Parathyroid adenoma (tissue), 2 donors: ENCODE measurements at regions not wholly inside any gene's neighbourhood (a gene's known extent, or its start where the extent isn't known, plus 50 kb on each side); places are given as distances from the start of the nearest gene placed in this dataset.

Experiments used
- H2AFZ ChIP-seq: fragments of 300-600 bp; sonication (generic); one replicate; pipeline ENCODE4 v1.7.0; 2017; ENCODE audit warnings: antibody characterized with exemption, mild to moderate bottlenecking
- H3K27ac ChIP-seq: fragments of 300-600 bp; sonication (generic); one replicate; pipeline ENCODE4 v1.7.0; 2017
- H3K27me3 ChIP-seq: fragments of 300-600 bp; sonication (generic); one replicate; pipeline ENCODE4 v1.7.0; 2017; ENCODE audit warnings: low read length; ENCODE audit not compliant: control insufficient read depth, insufficient read depth
- H3K36me3 ChIP-seq: fragments of 300-600 bp; sonication (generic); one replicate; pipeline ENCODE4 v1.7.0; 2017; ENCODE audit warnings: low read length; ENCODE audit not compliant: control insufficient read depth, insufficient read depth
- H3K4me1 ChIP-seq: fragments of 300-600 bp; sonication (generic); one replicate; pipeline ENCODE4 v1.7.0; 2017; ENCODE audit warnings: control low read depth
- H3K4me2 ChIP-seq: fragments of 300-600 bp; sonication (generic); one replicate; pipeline ENCODE4 v1.7.0; 2017; ENCODE audit warnings: low read length
- H3K4me3 ChIP-seq: fragments of 300-600 bp; sonication (generic); one replicate; pipeline ENCODE4 v1.7.0; 2017; ENCODE audit warnings: low read depth, low read length
- H3K79me2 ChIP-seq: fragments of 300-600 bp; sonication (generic); one replicate; pipeline ENCODE4 v1.7.0; 2017; ENCODE audit warnings: control low read depth
- H3K9ac ChIP-seq: fragments of 300-600 bp; sonication (generic); one replicate; pipeline ENCODE4 v1.7.0; 2017; ENCODE audit warnings: mild to moderate bottlenecking
- H3K9me3 ChIP-seq: fragments of 300-600 bp; sonication (generic); one replicate; pipeline ENCODE4 v1.7.0; 2017; ENCODE audit warnings: low read length; ENCODE audit not compliant: control insufficient read depth
- TF ChIP-seq, protein P1 (sequence below): fragments of 300-600 bp; sonication (generic); IDR thresholded peaks from one replicate; pipeline ENCODE4 v1.7.0; 2017; ENCODE audit warnings: antibody characterized with exemption, mild to moderate bottlenecking
- donor health status: primary hyperparathyroidism.

- H3K4me3 ChIP-seq, result no peak overlapping the region
- no peaks in the 10 kb centered on the region for H3K27me3 ChIP-seq
- TF ChIP-seq, protein P1, sequence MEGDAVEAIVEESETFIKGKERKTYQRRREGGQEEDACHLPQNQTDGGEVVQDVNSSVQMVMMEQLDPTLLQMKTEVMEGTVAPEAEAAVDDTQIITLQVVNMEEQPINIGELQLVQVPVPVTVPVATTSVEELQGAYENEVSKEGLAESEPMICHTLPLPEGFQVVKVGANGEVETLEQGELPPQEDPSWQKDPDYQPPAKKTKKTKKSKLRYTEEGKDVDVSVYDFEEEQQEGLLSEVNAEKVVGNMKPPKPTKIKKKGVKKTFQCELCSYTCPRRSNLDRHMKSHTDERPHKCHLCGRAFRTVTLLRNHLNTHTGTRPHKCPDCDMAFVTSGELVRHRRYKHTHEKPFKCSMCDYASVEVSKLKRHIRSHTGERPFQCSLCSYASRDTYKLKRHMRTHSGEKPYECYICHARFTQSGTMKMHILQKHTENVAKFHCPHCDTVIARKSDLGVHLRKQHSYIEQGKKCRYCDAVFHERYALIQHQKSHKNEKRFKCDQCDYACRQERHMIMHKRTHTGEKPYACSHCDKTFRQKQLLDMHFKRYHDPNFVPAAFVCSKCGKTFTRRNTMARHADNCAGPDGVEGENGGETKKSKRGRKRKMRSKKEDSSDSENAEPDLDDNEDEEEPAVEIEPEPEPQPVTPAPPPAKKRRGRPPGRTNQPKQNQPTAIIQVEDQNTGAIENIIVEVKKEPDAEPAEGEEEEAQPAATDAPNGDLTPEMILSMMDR, result no peak
- no peaks in the 10 kb centered on the region for H3K9me3 ChIP-seq
- no peak overlapping the region for H3K4me2 ChIP-seq
- H3K4me1 ChIP-seq, result no peaks in the 10 kb centered on the region
- no peak overlapping the region for H3K27ac ChIP-seq
- H3K36me3 ChIP-seq, result no peaks in the 10 kb centered on the region
- H2AFZ ChIP-seq, result no peak overlapping the region
- no peak overlapping the region for H3K9ac ChIP-seq
- no peaks in the 10 kb centered on the region for H3K79me2 ChIP-seq
Measured at GRCh38 chr7:130831322-130831721, 97.3 kb upstream of the KLF14 start.

- no peak overlapping the region for H3K27ac ChIP-seq
- TF ChIP-seq, protein P1, result peak; percentile 78
- H3K4me1 ChIP-seq, result no peaks in the 10 kb centered on the region
- H3K36me3 ChIP-seq, result no peaks in the 10 kb centered on the region
- H3K4me3 ChIP-seq, result no peak overlapping the region
- no peak overlapping the region for H2AFZ ChIP-seq
- H3K9ac ChIP-seq, result no peak overlapping the region
- no peaks in the 10 kb centered on the region for H3K27me3 ChIP-seq
- H3K4me2 ChIP-seq, result no peak overlapping the region
- H3K9me3 ChIP-seq, result no peaks in the 10 kb centered on the region
- no peaks in the 10 kb centered on the region for H3K79me2 ChIP-seq
Measured at GRCh38 chr7:130831817-130832481, 97.9 kb upstream of the KLF14 start.

GRCh38 chr7:130838738-130839137 lies 104.7 kb upstream of the KLF14 start:
- Histone ChIP-seq H3K4me2 (no peak overlapping the region), H3K36me3 (no peaks in the 10 kb centered on the region), H3K4me3 (no peak overlapping the region), H3K27me3 (no peaks in the 10 kb centered on the region), H2AFZ (no peak overlapping the region), H3K79me2 (no peaks in the 10 kb centered on the region), H3K9ac (no peak overlapping the region), H3K9me3 (no peaks in the 10 kb centered on the region), H3K27ac (no peak overlapping the region), H3K4me1 (no peaks in the 10 kb centered on the region)
- TF ChIP-seq, protein P1, result no peak

DNA sequence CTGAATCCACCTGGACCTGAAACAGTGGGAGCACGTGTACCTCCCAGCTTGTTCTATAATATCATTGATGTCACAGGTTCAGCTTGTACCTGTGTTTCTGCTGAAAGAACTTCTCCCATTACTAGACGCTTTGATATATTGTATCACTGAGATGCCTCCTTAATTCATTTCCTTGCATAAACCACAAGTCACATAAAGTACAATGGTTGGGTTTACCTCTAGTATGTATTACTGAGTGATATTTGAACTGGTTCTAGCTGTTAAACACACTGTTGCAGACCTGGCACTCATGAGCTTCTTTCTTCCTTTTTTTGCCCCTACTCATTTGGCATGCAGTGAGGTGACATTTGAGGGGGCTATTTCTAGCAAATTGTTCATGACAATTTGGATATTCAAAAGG lies 106.6 kb upstream of the KLF14 start:
- no peak overlapping the region for H3K27ac ChIP-seq
- H3K79me2 ChIP-seq, result no peaks in the 10 kb centered on the region
- TF ChIP-seq, protein P1, result no peak
- H3K4me1 ChIP-seq, result no peaks in the 10 kb centered on the region
- H3K27me3 ChIP-seq, result no peaks in the 10 kb centered on the region
- H3K4me3 ChIP-seq, result no peak overlapping the region
- no peak overlapping the region for H3K4me2 ChIP-seq
- no peaks in the 10 kb centered on the region for H3K9me3 ChIP-seq
- H3K36me3 ChIP-seq, result no peaks in the 10 kb centered on the region
- H2AFZ ChIP-seq, result no peak overlapping the region
- no peak overlapping the region for H3K9ac ChIP-seq

DNA sequence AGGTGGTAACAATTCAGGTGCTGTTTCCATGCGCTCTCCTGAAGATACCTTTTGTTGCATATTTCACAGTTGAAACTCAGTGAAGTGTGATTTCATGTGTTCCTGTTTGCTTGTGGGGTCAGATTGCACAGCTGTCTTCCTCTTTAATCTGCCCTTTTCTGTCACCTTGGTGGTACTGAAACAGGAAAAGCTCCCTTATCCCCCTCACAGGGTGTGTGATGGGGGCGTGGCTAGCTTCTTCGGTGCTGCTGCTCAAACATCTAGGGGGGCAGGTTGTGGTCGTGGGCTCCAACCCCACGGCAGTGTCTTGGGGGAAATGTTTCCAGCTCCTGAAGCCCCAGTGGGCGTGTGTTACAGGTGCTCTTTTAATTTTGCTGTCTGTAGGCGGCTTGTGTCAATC lies 107.4 kb upstream of the KLF14 start:
- Histone ChIP-seq H3K4me2 (no peak overlapping the region), H3K27ac (no peak overlapping the region), H3K4me3 (no peak overlapping the region), H3K9me3 (no peaks in the 10 kb centered on the region), H3K9ac (no peak overlapping the region), H3K4me1 (no peaks in the 10 kb centered on the region), H3K79me2 (no peaks in the 10 kb centered on the region), H2AFZ (no peak overlapping the region), H3K36me3 (no peaks in the 10 kb centered on the region), H3K27me3 (no peaks in the 10 kb centered on the region)
- TF ChIP-seq, protein P1, result no peak
